Karpas-422 (cell line): ENCODE measurements at regions not wholly inside any gene's neighbourhood (a gene's known extent, or its start where the extent isn't known, plus 50 kb on each side); places are given as distances from the start of the nearest gene placed in this dataset.

Source experiments
- DNase-seq: peaks from one replicate; pipeline ENCODE4 v3.0.0-alpha.2; 2015
- H2AFZ ChIP-seq: fragments of 200-600 bp; sonication (generic); 2 replicates; pipeline ENCODE4 v1.6.1; 2014; ENCODE audit warnings: antibody characterized with exemption, low read length, mixed read lengths
- H3K27ac ChIP-seq: fragments of 200-600 bp; sonication (generic); 2 replicates; pipeline ENCODE4 v1.5.1; 2014; ENCODE audit warnings: mild to moderate bottlenecking, low read length, moderate library complexity
- H3K27me3 ChIP-seq: fragments of 200-600 bp; sonication (generic); 2 replicates; pipeline ENCODE4 v1.6.1; 2014; ENCODE audit warnings: low read length, mixed read lengths
- H3K36me3 ChIP-seq: fragments of 200-600 bp; sonication (generic); 2 replicates; pipeline ENCODE4 v1.6.1; 2014; ENCODE audit warnings: low read length, mixed read lengths; ENCODE audit not compliant: insufficient read depth
- H3K4me1 ChIP-seq: fragments of 200-600 bp; sonication (generic); 2 replicates; pipeline ENCODE4 v1.6.1; 2014; ENCODE audit warnings: mild to moderate bottlenecking, low read length, mixed read lengths
- H3K4me2 ChIP-seq: fragments of 200-600 bp; sonication (generic); 2 replicates; pipeline ENCODE4 v1.6.1; 2014; ENCODE audit warnings: low read length, low read depth, mild to moderate bottlenecking; ENCODE audit not compliant: poor library complexity, severe bottlenecking
- H3K4me3 ChIP-seq: fragments of 200-600 bp; sonication (generic); 2 replicates; pipeline ENCODE4 v1.5.1; 2014; ENCODE audit warnings: mild to moderate bottlenecking, antibody characterized with exemption, low read length, mixed read lengths
- H3K79me2 ChIP-seq: fragments of 200-600 bp; sonication (generic); 2 replicates; pipeline ENCODE4 v1.6.1; 2014; ENCODE audit warnings: mild to moderate bottlenecking, low read length, mixed read lengths
- H3K9ac ChIP-seq: fragments of 200-600 bp; sonication (generic); 2 replicates; pipeline ENCODE4 v1.6.0; 2014; ENCODE audit warnings: low read length
- H3K9me2 ChIP-seq: fragments of 200-600 bp; sonication (generic), shearing (Covaris generic); replicated peaks from 2 replicates; pipeline ENCODE4 v1.6.0; 2014; ENCODE audit warnings: mild to moderate bottlenecking, low read length, moderate library complexity; ENCODE audit not compliant: insufficient read depth
- H3K9me3 ChIP-seq: fragments of 300-700, 200-600 bp; sonication (generic); 2 replicates; pipeline ENCODE4 v1.6.1; 2014; ENCODE audit warnings: low read length, mixed read lengths
- H4K20me1 ChIP-seq: fragments of 200-600 bp; sonication (generic); 2 replicates; pipeline ENCODE4 v1.6.1; 2014; ENCODE audit warnings: mild to moderate bottlenecking, antibody characterized with exemption, low read length, low read depth; ENCODE audit not compliant: insufficient read depth

GRCh38 chr3:22122567-22122966 lies 371.6 kb upstream of the ZNF385D start:
- H3K4me1 ChIP-seq, result no peaks in the 10 kb centered on the region
- H3K27ac ChIP-seq, result no peak overlapping the region
- no peaks in the 10 kb centered on the region for H3K27me3 ChIP-seq

GRCh38 chr3:22129101-22129500 lies 378.1 kb upstream of the ZNF385D start:
- no peak overlapping the region for H2AFZ ChIP-seq
- H3K4me1 ChIP-seq, result no peaks in the 10 kb centered on the region
- no peaks in the 10 kb centered on the region for H3K27me3 ChIP-seq
- H3K36me3 ChIP-seq, result no peaks in the 10 kb centered on the region
- H3K9me3 ChIP-seq, result peaks cover 4% of the 10 kb centered on the region; the same call in 1 of the 2 replicates
- H3K9me2 ChIP-seq, result no peaks in the 10 kb centered on the region
- H3K79me2 ChIP-seq, result no peaks in the 10 kb centered on the region
- no peak overlapping the region for H3K4me2 ChIP-seq
- no peak overlapping the region for H3K27ac ChIP-seq
- DNase-seq, result no peak
- H3K4me3 ChIP-seq, result no peak overlapping the region
- H3K9ac ChIP-seq, result no peak overlapping the region
- no peaks in the 10 kb centered on the region for H4K20me1 ChIP-seq

More at GRCh38 chr3:22122567-22122966, 371.6 kb upstream of the ZNF385D start:
- Histone ChIP-seq H2AFZ (no peak overlapping the region), H3K4me2 (no peak overlapping the region), H4K20me1 (no peaks in the 10 kb centered on the region), H3K79me2 (no peaks in the 10 kb centered on the region), H3K4me3 (no peak overlapping the region), H3K9ac (no peak overlapping the region), H3K9me2 (no peaks in the 10 kb centered on the region), H3K36me3 (no peaks in the 10 kb centered on the region), H3K9me3 (no peaks in the 10 kb centered on the region; the same call in 1 of the 2 replicates)
- no peak for DNase-seq

- no peak overlapping the region for H2AFZ ChIP-seq
- no peaks in the 10 kb centered on the region for H4K20me1 ChIP-seq
- no peak overlapping the region for H3K9ac ChIP-seq
- H3K4me3 ChIP-seq, result no peak overlapping the region
- no peaks in the 10 kb centered on the region for H3K27me3 ChIP-seq
- H3K27ac ChIP-seq, result no peak overlapping the region
- H3K36me3 ChIP-seq, result no peaks in the 10 kb centered on the region
- H3K79me2 ChIP-seq, result no peaks in the 10 kb centered on the region
- no peaks in the 10 kb centered on the region for H3K9me3 ChIP-seq
- no peak for DNase-seq
- no peak overlapping the region for H3K4me2 ChIP-seq
- H3K9me2 ChIP-seq, result no peaks in the 10 kb centered on the region
- H3K4me1 ChIP-seq, result no peaks in the 10 kb centered on the region
Measured at GRCh38 chr3:22141769-22142168, 390.8 kb upstream of the ZNF385D start.

- Histone ChIP-seq H3K9ac (no peak overlapping the region), H3K79me2 (no peaks in the 10 kb centered on the region), H4K20me1 (no peaks in the 10 kb centered on the region), H3K4me1 (no peaks in the 10 kb centered on the region), H3K4me3 (no peak overlapping the region), H3K4me2 (no peak overlapping the region), H3K9me3 (no peaks in the 10 kb centered on the region), H3K27me3 (no peaks in the 10 kb centered on the region), H3K27ac (no peak overlapping the region), H3K36me3 (no peaks in the 10 kb centered on the region), H3K9me2 (no peaks in the 10 kb centered on the region), H2AFZ (no peak overlapping the region)
- DNase-seq, result no peak
Measured at GRCh38 chr3:22147161-22147560, 396.2 kb upstream of the ZNF385D start.

GRCh38 chr3:22156868-22157267 lies 405.9 kb upstream of the ZNF385D start:
- Histone ChIP-seq H4K20me1 (no peaks in the 10 kb centered on the region), H3K79me2 (no peaks in the 10 kb centered on the region), H3K4me3 (no peak overlapping the region), H3K9me2 (no peaks in the 10 kb centered on the region), H3K36me3 (no peaks in the 10 kb centered on the region), H3K9ac (no peak overlapping the region), H3K27me3 (no peaks in the 10 kb centered on the region), H3K4me2 (no peak overlapping the region), H3K9me3 (peaks cover 6% of the 10 kb centered on the region; the same call in 1 of the 2 replicates), H2AFZ (no peak overlapping the region), H3K4me1 (no peaks in the 10 kb centered on the region), H3K27ac (no peak overlapping the region)
- DNase-seq, result no peak

GRCh38 chr3:22157848-22158247 lies 406.8 kb upstream of the ZNF385D start:
- H3K9me2 ChIP-seq, result no peaks in the 10 kb centered on the region
- no peaks in the 10 kb centered on the region for H3K36me3 ChIP-seq
- no peak overlapping the region for H2AFZ ChIP-seq
- DNase-seq, result no peak
- no peak overlapping the region for H3K4me3 ChIP-seq
- H3K27me3 ChIP-seq, result no peaks in the 10 kb centered on the region
- H3K9ac ChIP-seq, result no peak overlapping the region
- H3K4me2 ChIP-seq, result no peak overlapping the region
- no peaks in the 10 kb centered on the region for H3K79me2 ChIP-seq
- H3K4me1 ChIP-seq, result no peaks in the 10 kb centered on the region
- H3K9me3 ChIP-seq, result peaks cover 6% of the 10 kb centered on the region; the same call in 1 of the 2 replicates
- H3K27ac ChIP-seq, result no peak overlapping the region
- no peaks in the 10 kb centered on the region for H4K20me1 ChIP-seq

GRCh38 chr3:22159004-22159695 lies 408.1 kb upstream of the ZNF385D start:
- DNase-seq, result no peak
- no peaks in the 10 kb centered on the region for H3K79me2 ChIP-seq
- H3K27me3 ChIP-seq, result no peaks in the 10 kb centered on the region
- no peaks in the 10 kb centered on the region for H4K20me1 ChIP-seq
- H3K4me1 ChIP-seq, result no peaks in the 10 kb centered on the region
- no peaks in the 10 kb centered on the region for H3K9me2 ChIP-seq
- no peak overlapping the region for H3K27ac ChIP-seq
- H2AFZ ChIP-seq, result no peak overlapping the region
- no peak overlapping the region for H3K4me2 ChIP-seq
- no peaks in the 10 kb centered on the region for H3K36me3 ChIP-seq
- H3K9ac ChIP-seq, result no peak overlapping the region
- H3K9me3 ChIP-seq, result peaks cover 6% of the 10 kb centered on the region; the same call in 1 of the 2 replicates
- H3K4me3 ChIP-seq, result no peak overlapping the region

- H3K9me2 ChIP-seq, result no peaks in the 10 kb centered on the region
- H3K9me3 ChIP-seq, result peaks cover 6% of the 10 kb centered on the region; the same call in 1 of the 2 replicates
- no peaks in the 10 kb centered on the region for H3K4me1 ChIP-seq
- no peaks in the 10 kb centered on the region for H3K27me3 ChIP-seq
- no peak overlapping the region for H3K9ac ChIP-seq
- H3K4me3 ChIP-seq, result no peak overlapping the region
- no peaks in the 10 kb centered on the region for H3K36me3 ChIP-seq
- H3K27ac ChIP-seq, result no peak overlapping the region
- H3K79me2 ChIP-seq, result no peaks in the 10 kb centered on the region
- no peak overlapping the region for H3K4me2 ChIP-seq
- H2AFZ ChIP-seq, result no peak overlapping the region
- H4K20me1 ChIP-seq, result no peaks in the 10 kb centered on the region
- no peak for DNase-seq
Measured at GRCh38 chr3:22161315-22161714, 410.3 kb upstream of the ZNF385D start.
